ENCODE measurements at regions not wholly inside any gene's neighbourhood (a gene's known extent, or its start where the extent isn't known, plus 50 kb on each side); places are given as distances from the start of the nearest gene placed in this dataset.

- TF ChIP-seq CTCF (conservative IDR thresholded peaks at IDR 0.05; ENCODE audit: low read length), result no peak
- no peak for TF ChIP-seq EZH2phosphoT487 (IDR thresholded peaks at IDR 0.05; ENCODE audit: borderline replicate concordance, low read depth, low read length)
These were observed 128.7 kb upstream of the ECI2 start for GRCh38 chr6:4264081-4264480.
